Suppressor macrophage (primary cell): ENCODE measurements at regions not wholly inside any gene's neighbourhood (a gene's known extent, or its start where the extent isn't known, plus 50 kb on each side); places are given as distances from the start of the nearest gene placed in this dataset.

Source experiments
- DNase-seq, 4 experiments: peaks; one replicate each; pipeline ENCODE4 v3.0.0-alpha.2; 2020 to 2022

DNA sequence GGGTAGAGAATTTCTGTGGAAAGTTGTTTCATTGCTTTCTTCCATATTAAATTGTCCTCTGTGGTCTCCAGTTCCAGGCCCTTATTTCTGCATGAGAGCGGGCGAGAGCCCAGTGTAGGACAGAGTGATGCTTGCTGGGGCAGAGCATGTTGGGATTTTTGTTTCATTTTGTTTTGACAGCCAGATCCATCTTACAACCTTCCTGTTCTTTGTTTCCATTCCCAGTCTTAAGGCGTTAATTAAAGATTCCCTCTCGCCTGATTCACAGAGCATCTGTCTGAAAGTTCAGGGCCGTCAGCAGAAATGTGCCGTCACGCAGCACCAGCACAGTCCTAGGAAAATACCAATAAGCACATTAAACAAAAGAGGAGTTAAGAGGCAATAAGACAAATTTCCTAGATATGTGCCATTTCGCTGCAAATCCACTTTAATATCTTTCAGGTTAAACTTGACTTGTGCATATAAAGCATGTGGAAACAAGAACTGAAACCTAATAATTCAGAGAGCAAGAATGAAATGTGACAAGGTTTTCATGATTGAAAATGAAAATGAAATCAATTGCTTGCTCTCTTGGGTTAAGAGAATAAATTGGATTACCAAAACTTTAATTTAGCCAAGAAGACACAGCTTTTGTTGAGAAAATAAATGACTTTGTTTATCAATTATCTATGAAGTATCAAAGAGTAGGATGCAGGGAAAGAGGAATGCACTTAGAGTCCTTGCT lies 210.7 kb upstream of the SLC10A2 start:
- DNase-seq, result no peak

DNA sequence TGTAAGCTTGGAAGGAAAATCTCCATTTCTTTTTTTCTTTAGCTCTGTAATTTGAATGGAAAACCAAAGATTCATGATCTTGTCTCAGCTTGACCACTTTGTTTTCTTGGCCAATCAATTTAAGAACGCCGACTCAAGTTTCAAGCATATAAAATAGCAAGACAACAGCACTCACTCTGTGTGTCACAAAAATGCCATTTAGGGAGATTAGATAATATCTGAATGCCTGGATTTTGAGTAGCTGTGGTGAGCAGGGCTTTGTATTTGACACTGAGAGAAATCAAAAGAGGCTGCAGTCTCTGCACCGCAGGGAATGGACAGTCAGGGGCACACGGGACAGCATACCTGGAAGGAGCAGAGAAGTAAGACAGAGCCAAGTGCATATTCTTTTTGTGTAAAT lies 209.5 kb upstream of the SLC10A2 start:
- DNase-seq, result no peak

DNA sequence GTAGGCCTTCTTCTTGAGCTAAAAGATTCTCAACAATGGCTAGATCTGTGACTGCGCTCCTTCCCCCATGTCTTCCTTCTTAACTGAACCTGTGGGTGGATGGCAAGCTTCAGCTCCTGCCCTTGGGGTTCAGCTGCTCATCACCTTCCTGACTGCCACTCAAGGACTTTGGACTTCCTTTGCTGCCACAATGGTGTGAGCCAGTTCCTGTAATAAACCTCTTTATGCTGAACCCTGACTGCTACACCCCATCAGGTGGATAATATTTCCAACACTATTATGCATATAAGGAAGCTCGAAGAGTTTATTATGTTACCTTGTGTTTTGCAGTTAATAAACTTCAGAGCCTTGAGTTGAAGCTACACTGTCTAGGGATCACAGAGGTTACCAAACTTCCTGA lies 208.9 kb upstream of the SLC10A2 start:
- DNase-seq, result no peak

DNA sequence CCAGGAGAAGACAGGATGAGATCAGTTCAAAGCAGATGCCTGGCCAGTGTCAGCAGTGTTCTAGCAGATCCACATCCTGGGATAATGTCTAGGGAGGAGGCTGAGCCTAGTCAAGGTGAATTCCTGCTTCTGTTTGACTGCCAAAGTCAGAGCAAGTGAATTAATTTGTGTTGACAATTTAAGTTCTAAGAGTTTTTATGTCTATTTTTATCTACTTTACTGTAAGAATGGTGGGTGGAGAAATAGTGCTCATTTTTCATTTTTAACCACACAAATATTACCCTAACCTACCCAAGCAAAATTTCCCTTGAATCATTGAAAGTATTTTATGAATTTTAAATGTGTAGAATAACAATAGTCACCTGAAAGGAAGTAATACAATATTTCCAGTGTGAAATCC lies 207.6 kb upstream of the SLC10A2 start:
- no peak for DNase-seq

DNA sequence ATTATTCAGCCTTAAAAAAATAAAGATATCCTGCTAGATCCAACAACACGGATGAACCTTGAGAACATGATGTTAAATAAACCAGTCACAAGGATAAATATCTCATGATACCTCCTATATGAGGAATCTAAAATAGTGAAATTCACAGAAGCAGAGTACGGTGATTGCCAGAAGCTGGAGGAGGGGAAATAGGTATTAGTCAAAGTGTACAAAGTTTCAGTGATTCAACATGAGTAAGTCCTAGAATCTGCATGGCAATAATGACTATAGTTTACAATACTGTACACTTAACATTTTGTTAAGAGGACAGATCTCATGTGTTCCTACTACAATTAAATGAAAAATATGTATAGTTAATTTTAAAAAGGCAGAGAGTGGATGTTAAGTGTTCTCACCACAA lies 206.6 kb upstream of the SLC10A2 start:
- no peak for DNase-seq

DNA sequence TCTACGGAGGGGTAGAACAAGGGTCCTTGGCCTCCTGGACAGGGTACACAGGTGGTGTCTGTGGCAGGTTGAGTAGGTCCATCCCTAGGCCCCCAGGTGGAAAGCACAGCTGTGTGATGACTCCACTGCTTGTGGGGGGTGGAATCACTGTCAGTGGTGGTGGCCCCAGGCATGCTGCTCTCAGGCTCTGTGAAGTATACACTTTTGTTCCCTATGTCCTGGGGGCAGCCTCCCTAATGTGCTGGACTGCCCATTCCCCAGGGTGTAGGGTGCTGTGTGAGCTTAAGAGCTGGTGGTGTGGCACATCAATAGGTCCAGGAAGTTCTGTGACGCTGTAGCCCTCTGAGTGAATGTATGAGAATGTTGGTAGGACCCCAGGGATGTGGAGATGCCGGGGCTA lies 197.2 kb upstream of the SLC10A2 start:
- no peak for DNase-seq

DNA sequence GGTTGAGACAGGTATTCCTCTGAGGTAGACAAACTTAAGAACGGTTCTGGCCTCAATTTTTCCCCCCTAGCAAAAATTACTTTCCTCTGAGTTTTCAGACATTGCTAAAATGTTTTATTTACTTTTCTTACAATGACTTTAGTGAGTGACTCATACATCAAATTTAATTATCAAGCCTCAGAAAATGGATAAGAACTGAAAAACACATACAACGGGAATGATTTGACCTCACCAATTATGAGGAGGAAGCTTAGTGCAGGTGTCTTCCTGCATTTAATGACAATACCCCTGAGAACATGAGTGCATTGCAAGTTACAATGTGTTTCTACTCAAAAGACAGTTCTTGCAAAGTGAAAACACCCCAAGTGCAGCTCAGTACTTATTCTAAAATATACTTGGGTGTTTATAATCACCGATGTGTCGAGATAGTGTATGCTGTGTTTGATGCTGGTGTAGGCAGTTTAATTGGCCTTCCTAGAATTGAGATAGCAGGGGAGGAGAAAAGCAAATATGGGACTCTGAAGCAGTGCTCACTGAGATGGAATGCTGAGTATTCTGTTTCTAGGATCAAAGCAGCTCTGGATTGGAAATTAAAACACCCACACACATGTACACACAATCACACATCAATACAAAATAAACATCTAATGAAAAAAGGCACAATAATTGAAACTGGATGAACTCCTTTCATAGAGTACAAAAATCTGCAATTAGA lies 189.5 kb upstream of the SLC10A2 start:
- no peak for DNase-seq

DNA sequence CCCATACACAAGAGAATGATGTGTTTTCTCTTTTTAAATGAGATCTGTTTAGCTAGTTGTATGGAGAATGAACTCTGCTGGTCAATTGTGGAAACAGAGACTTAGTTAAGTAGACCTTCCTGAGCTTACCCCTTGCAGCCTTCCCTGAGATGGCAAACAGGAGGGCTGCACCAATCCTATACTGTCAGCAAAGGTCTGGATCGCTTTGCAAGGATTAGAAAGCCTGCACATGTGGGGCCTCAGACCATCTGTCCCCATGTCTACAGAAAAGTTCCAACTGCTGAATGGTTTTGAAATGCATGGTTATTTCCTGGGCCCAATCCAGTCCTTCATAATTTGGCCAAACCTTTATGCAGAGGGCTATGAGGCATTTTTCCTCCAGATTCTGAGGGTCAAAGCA lies 183.9 kb upstream of the SLC10A2 start:
- DNase-seq, result no peak

DNA sequence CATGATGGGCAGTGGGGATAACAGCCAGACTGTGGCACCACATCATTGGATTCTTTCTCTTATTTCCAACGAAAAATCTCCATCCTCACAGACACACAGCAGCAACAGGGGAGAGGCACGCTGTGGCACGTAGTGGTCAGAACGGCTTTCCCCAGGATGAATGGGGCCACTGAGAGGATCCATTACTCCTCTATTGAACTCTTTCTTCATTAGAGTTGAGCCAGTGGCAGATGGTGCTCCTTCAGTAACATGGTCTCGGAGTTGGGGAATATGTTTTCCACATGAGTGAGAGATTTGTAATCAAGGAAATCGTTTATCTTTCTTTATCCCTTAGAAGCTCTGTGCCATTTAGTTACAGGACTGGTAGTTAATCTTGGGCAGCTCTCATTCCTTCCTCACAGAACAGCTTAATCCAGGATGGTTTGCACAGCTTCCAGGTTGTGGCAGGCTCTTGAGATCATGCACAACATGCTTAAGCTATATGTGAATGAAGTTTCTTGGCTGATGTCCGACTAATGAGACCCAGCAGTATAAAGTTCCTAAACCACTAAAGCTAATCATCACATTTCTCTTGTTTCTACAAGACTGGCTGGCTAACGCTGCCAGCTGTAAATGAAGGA lies 180.5 kb upstream of the SLC10A2 start:
- no peak for DNase-seq

DNA sequence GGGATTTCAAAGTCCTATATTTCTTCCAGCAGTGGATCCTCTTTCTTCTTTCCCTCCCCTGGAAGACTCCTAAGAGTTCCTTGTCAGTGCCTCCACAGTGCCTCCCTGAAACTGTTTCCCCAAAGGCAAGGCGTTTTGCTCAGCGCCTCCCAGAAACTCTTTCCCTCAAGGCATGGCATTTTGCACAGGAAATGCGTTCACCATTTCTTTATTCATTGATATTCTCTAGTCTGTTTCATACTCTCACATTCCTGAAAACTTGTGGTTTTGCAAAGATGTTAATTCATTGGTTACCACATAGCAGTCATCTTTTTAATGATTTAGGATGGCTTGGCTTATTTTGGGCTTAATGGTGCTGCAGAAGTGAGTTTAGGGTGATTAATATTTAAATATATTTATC lies 177.3 kb upstream of the SLC10A2 start:
- DNase-seq, result no peak

DNA sequence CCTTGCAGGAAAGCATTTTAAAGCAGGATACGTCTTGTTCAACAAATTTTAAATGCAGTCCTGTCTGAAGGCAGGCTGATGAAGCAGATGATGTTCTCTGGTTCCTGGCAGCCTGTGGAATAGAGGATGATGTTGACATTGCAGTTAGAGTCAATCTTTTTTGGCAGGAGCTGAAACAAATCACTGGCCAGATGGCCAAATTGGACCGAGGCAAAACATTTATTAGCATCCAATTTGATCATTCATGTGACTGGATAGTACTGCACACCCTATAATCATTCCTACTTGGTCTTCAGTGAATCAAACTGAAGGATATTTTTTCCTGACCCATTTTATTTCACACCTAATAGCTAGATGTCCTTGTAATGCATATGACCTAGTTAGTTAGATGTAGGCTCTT lies 172.2 kb upstream of the SLC10A2 start:
- no peak for DNase-seq

DNA sequence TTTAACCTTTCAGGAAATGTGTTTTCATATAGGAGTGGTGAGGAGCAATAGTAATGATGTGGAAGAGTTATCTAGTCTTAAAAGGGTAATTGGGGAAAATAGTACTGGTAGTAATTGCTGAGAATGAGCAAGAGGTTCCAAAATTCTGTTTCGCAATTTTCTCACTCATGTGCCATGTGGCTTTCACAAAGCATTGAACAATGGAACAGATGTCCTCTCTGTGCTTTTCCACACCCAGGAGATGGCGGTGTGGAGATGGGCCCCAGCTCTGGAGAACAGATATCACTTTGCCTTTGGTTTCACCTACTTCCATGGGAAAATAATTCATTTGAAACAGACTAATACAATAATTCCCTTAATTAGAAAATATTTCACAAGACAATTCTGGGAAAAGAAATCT lies 170.0 kb upstream of the SLC10A2 start:
- no peak for DNase-seq

DNA sequence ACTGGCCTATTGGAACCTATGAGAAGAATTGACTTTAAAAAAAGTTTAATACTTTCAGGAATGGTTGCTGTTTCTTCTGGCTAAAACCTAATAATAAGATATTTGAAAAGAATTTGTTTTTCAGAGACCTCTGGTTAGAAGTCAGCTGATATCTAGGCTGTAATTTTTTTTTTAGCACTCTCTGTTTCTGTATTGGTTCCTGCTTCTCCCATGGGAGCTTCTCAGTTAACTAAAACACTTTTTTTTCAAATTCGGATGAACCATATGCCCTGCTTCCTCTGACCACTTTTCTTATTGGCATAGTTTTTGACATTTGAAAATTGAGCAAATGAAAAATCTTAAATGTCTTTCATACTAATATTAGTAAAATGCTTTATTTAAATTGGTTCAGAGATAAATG lies 163.5 kb upstream of the SLC10A2 start:
- DNase-seq, result no peak

DNA sequence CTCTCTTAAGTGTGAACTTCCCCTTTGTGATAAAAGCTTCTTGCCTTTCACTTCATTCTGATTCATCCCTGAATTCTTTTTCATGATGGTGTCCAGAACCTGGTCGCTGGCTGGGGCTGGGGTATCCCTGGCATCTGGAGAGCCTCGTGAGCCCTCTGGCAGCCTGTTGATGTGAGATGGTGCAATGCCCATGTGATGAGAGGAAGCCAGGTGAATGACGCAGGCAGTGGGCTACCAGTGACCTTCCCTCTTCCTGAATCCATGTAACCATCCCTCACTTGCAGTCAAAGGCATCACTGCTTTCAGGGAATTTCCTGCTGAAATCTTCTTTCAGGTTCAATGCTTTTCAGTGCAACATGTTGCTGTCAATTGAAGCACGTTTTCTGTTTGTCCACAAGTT lies 158.6 kb upstream of the SLC10A2 start:
- no peak for DNase-seq

DNA sequence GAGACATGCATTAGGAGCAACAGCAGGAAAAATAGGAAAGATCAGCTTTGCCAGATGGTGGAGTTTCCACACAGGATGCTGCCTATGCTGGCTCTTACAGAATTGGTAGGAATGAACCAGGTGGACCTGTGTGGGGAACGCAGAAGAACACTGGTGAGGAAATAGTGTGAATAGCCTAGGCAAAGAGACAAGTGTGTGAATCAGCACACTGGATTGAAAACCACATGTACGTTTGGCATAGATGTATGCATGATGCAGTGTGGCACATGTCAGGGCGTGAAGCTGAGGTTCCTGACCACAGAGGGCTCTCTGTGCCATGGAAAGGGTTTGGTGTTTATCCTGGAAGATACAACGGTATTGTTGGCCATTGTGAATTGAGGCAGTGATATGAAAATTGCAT lies 156.5 kb upstream of the SLC10A2 start:
- no peak for DNase-seq

DNA sequence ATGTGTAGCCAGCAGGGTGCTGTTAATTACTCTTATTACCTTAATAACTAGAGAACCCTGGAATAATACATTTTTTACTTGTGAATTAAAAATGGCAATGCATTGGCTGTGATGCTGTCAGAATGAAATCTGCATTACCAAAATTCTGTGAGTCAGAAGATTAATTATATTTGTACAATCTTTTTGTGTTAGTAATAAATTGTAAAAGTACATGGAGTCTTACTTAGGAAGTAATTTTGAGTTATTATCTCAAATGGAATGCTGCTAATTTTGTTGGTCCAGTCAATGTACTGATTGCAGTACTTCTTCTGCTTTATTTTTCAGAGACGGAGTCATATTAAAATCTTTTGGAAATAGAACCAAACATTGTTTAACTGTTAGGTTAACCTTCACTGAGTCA lies 152.0 kb upstream of the SLC10A2 start:
- DNase-seq, result no peak

DNA sequence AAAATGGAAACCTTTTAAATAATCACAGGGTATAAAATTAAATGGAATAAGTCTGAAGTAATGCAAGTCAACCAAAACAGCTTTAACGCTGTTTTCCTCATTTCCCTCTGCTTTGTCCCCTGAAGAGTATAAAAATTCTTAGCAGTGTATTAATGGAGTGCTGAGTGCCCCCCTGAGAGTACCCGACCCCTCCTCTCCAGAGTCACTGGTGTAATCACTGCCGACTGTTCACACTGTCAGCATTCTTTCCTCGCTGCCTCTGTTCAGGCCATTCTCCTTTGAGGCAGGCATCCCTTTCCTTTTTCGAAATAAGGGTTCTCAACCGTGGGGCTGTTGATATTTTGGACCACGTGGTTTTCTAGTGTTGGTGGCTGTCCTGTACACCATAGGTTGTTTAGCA lies 146.9 kb upstream of the SLC10A2 start:
- no peak for DNase-seq

DNA sequence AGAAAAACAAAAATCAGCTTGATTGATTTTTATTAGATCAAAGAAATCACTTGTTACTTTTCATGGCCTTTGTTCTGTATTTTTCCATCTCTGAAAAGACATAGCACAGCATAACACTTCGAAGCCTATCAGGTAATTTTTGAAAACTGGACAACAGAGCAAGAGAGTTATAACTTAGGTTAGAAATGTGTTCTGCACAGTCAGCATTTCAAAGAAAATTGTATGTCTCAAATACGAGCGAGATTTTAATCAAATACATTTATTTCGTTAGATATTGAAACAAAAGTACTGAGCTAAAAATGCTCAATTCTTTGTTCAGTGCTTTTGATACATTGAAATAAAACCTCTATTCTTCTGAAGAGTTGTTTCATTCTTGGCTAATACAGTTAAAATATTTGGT lies 144.1 kb upstream of the SLC10A2 start:
- no peak for DNase-seq

DNA sequence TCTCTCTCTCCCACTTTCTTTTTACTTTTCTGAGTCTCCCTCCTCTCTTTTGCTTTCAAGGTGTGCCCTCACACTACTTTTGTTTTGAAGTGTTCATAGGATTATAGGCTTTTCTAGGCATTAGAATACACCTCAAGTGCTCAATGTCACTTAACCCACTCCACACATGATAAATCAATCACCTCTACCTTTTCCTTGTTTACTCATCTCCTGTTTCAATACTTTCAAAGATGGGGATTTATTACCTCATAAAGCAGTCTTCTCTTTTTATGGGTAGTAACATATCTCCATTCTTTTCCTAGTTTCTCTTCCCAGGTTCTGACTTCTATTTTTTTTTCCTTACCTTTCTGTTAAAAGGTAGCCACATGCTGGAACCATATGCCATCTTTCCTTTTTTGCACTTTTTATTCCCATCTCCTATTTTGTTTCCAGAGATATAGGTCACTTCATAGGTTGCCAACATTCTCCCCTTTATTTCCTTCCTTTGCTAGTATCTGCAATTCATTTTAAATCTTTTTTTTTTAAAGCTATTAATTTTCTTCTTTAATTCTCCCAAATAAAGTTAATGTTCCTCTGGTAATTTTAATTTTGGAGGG lies 137.6 kb upstream of the SLC10A2 start:
- no peak for DNase-seq

DNA sequence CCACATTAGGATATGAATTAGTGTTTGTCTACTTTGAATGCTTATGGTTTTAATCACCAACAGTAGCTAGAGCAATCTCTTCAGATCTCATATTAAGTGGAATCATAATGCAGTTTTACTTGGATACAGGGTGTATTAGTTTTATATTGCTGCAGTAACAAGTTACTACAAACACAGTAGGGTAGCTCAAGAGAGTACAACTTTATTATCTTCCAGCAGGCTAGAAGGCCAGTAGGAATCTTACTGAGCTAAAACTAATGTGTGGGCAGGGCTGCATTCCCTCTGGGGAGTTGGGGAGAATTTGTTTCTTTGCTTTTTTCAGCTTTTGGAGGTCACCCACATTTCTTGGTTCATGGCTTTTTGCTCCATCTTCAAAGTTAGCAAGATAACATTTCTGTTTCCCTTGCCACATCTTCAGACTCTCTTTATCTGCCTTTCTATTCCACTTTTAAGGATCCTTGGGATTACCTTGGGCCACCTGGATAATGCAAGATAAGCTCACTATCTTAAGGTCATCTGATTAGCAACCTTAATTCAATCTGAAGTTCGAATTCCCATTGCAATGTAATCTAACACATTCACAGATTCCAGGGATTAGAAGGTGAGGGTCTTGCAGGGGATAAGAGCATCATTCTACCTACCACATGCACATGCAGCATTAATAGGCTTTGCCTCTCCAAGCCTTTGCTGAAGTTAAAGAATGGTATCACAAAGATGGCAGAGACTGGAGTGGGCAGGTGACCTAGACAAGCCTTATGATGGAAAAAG lies 134.1 kb upstream of the SLC10A2 start:
- no peak for DNase-seq

DNA sequence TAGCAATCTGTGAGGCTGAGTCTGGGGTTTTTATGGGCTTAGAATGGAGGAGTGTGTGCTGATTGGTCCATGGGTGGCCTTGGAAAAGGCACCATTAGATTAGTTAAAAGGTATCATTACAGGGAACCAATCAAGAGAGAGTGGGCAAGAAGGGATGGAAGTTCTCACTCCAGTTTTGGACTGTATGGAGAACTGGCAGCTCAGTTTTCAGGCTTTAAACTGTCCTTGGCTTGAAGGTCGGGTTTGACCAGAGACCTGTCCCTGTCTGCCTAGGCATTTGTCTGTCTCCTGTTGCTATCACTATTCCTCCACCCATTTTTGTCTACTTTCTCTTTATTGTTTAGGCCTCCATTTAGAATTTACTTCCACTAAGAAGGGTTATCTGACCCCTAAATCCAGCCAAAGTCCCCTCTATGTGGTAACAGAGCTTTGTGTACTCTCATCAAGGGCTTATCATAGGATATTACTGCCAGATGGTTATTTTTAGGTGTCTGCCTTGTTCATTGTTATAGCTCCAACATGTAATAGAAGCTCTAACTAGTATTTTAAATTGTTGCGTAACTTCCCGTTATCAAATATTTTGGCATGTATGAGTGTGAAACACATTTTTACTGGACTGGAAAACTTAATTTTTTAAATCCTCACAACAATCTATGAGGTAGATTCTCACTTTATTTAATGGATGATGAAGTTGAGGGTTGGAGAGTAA lies 133.3 kb upstream of the SLC10A2 start:
- no peak for DNase-seq

DNA sequence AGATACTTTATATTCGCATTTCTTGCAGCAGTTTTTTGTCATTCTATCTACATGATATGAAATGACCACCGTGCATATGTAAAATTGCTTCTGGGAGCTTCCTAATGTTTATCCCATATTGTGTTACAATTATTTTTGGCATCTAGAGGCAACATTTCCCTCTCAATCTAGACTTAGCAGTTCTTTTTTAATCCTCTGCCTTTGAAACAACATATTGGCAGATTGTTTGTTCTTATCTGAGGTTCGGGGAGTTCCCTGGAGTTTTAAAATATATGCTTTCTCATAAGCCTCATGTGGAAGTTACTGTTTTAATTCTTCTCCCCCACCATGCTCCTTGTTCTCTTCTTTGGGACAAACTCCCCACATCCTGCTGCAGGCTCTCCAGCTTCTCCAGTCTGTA lies 130.1 kb upstream of the SLC10A2 start:
- no peak for DNase-seq
